HG02759 (cell line): ENCODE measurements at regions not wholly inside any gene's neighbourhood (a gene's known extent, or its start where the extent isn't known, plus 50 kb on each side); places are given as distances from the start of the nearest gene placed in this dataset.
"Not testable (repeated sequence)": the region's sequence is repeated elsewhere in the genome, so short reads cannot be mapped to it uniquely, and the experiment has no call there.

ENCODE experiments used
- ATAC-seq: cut with Tn5 transposase; IDR thresholded peaks from one replicate; pipeline ENCODE4 v1.9.1; 2021; ENCODE audit warnings: mild to moderate bottlenecking, moderate library complexity; ENCODE audit not compliant: unreplicated experiment

DNA sequence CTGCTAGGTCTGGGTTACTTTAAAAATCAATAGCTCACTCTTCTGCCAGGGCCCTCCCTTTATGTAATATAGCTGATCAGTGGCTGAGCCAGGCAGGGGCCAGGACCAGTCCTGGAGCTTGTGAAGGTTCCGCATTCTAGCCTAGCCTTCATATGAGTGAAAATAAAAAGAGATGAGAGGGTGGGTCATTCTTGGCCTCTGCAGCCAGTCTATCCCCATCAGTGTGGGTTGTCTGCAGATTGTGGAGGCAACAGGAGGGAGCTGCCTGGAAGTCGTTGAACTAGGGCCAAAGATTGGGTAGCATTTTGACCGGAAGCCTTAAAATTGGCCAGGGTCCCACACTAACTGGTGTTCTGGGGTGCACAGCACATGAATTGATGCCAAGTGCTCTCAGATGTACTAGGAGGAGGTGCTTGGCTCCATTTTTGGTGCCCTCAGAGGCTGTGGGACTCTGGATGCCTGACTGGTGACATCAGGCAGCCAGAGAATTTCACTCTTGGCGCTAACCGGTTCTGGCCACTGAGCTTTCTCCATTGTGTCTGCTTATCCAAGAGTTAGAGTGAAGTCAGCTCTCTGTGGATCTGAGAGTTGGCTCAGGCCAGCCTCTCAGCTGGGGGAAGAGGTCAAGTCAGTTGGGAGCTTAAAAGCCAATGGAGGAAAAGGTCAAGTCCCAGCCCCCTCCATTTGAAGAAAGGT lies 66.5 kb upstream of the IKBKE start:
- ATAC-seq, result not testable (repeated sequence)

DNA sequence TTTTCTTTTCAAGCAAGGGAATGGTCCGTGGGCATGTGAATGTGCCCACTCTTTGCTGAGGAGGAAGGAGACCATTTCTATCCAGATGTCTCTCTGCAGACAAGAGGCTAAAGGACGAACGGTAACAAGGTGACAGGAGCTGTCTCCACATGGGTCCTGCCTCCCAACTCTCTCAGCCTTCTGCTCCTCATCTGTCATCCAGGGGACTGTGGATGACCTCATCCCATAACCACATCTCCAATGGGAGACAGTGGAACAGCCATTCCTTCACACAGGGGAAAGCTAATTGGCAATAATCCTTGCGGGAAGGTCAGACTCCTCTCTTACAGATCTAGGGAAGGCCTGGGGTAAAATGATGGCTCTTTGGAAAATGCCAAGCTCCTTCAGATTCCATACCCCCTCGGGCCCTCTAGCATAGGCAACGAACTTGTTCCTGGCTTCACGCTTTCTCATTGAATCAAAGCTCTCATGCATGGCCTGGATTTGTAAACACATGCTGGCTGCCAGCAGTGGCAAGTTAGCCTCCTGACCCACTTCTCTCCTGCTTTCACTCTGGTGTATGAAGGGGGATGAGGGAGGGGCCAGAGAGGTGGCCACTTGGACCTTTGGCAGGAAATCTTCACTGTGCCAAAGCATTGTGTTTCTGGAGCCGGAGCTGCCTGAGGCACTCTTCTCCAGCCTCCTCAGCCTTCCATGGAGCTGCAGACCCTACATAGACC lies 65.8 kb upstream of the IKBKE start:
- ATAC-seq, result not testable (repeated sequence)

DNA sequence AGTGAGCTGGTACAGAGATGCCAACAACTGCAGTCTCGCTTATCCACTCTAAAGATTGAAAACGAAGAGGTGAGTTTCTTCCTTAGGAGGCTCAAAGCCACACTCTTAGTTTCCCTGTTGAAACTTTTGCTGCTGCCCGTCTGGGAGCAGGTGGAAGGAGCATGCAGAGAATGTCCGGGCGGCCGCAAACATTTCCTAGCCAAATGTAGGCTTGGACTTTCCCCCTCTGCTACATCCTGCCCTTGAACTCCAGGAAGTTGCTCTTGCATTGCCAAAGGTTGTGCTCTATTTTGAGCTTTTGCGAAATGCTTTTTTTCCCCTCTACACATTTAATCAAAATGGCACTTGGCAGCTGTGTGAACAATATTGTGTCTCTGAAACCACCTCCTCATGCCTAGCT lies 65.0 kb upstream of the IKBKE start:
- ATAC-seq, result not testable (repeated sequence)

DNA sequence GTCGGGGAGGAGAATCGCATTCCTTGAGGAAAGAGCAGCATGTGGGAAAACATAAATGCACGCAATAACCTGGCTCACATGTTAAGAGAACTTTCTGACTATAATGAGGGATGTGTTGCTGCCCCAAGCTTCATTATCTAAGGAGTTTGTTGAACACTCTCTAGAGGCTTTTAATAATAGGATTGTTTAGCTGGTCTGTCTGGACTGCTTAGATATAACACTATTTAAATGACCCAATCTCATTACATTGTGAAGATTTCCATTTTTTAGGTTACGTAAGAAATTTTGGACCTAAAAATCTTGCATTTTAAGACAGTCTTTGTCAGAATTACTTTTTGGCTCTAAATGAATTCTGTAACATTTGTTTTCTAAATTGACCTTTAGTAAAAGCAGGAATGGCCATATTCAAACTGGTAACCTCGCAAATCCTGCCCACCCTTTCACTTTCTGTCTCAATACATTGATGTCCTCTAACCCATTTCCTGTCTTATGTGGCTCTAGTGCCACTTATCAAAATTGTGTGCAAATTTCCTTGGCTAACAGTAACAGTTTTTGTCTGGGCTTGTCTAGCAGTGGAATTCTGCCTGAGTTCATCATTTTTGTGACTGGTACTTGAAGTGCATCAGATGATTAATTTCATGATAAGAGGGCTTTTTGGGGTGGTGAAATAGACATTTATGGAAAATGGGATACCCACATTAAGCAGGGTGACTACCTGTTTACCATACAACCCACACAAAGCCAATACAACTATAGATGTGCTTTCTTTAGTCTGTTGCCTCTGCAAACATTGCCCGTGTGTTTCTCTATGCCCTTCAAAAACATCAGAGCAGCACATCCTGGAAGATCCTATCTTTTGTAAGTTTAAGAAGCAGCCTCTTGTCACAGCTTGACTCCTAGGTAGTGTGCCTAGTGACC lies 61.6 kb upstream of the IKBKE start:
- not testable (repeated sequence) for ATAC-seq

DNA sequence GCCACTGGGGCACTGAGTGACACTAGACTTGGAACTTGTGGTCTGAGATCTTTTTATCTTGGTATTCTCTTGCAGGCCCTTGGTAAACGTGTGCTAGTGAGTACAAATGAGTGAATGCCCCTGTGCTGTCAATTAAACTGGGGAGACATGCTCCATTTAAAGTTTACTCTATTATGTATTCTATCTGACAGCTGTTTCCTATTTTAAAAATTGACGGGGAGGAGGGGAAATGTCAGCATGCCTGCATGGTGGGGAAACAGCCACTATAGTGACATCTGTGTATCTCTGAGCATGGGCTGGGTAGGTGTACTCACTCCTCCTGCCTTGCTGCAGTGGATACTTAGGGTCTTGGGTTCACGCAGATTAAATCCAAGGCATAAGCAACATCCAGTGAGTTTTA lies 59.0 kb upstream of the IKBKE start:
- no peak for ATAC-seq

DNA sequence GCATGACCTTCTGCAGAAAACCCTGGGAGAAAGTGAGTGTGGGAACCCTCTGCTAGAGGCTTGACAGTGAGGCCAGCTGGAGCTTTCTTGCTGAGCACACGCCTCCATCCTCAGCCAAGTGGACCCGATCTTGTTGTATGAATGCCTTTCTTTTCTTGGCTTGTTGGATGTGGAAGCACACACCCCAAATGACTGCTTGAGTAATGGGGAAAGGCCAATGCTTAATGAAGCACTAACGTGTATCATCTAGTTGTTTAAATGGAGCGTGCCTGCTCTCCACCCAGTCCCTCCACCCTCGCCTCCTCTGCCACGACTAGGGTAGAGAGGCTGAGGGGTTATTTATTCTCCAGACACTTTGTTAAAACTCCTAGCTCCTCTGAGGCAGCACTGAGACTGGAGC lies 54.3 kb upstream of the IKBKE start:
- no peak for ATAC-seq

DNA sequence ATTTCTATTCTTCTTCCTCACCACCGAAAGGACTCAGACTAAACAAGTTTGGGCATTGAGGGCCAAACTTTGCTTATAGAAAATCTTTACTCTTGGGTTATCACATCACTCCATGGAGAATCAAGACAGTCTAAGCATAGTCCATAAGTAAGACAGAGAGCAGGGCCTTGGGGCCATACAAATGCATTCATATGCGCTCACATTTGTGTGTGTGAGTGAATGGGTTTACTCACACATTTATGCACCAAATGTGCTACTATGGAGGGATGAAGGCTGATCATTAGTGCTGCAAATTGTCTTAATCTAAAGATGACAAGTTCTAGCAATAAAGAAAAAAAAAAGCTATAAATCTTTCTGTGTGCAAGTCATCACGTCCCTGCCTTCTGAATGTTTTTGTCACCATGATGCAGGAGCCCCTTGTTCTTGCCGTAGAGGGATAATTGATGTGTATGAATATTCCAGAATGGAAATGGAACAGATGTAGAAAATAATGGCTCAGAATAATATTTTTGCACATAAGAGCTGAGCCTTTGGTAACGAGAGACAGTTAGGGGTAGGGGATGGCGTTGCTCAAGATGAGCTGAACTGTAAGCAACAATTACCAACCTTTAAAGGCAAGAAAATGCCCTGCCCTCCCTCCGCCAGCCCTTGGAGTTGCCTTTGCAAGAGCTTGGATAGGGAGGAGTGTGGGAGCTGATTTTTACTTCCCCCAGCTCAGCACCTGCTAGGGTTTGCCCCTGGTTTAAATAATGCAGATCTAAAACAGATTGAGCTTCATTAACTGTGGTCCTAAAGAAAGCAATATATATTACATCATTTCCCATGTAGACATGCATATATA lies 52.3 kb upstream of the IKBKE start:
- ATAC-seq, result no peak

DNA sequence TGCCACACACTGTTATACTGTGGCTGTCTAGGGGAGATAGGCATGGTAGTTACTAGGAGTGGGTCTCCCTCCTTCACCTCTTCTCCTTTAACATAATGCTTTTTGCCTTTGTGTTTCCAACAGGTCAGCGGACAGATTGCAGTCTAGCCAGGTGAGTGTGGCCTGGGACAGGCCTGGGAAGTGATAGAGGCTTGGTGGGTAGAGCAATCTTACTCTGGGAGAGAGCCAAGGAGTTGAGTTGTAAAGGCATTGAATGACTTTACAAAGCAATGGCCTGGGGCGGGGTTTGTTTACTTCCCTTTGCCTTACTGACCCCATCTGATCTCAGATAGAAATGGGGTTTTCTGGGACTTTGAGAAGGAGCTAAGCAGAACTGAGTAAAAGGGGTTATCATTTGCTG lies 51.0 kb upstream of the IKBKE start:
- ATAC-seq, result no peak

DNA sequence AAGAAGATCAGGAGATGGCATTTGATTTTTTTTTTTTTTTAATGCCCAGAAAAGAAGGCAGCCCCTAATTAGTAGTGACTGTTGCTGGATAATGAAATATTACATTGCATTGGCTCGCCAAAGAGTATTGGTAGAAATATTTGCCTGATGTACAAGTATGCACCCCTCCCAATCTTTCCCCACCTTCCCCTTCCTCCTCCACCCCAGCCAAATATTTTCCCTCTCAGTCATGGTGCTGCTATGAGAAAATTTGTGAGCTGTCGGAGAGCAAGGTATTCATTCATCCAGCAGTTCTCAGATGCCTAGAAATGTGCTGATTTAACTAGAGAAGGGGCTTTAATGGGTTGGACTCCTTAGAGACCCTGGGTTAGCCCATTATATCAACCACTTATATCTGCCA lies 50.5 kb upstream of the IKBKE start:
- ATAC-seq, result no peak

DNA sequence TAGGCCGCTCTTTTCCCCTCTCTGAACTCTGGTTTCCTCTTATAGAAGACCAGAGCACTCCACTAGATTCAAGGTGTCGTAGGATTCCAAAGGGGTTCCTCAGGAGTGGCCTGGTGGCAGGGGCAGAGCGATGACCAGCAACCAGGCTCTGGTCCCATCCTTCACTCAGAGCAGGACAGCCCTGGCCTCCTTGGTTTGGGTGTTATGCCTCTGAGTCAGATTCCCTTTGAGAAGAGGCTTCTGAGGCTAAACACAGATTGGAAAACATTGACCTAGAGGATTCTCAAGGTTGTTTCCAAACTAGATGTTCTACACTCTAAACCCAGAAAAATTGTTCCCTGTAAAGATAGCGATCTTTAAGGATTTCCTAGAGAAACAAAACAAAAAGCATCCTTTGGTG lies 49.8 kb upstream of the IKBKE start:
- no peak for ATAC-seq
